MM.1S (cell line): ENCODE measurements at regions not wholly inside any gene's neighbourhood (a gene's known extent, or its start where the extent isn't known, plus 50 kb on each side); places are given as distances from the start of the nearest gene placed in this dataset.

Source experiments
- CTCF ChIP-seq: fragments of 300-600 bp; sonication (generic); IDR thresholded peaks from 2 replicates; pipeline ENCODE4 v1.5.1; 2016; ENCODE audit warnings: antibody characterized with exemption, low read length, mixed read lengths
- EZH2 ChIP-seq: fragments of 300-600 bp; sonication (generic); optimal IDR thresholded peaks from 2 replicates; pipeline ENCODE3; 2017; ENCODE audit warnings: low read depth, mild to moderate bottlenecking, antibody characterized with exemption, low read length, mixed read lengths
- EZH2phosphoT487 ChIP-seq: fragments of 300-600 bp; sonication (generic); IDR thresholded peaks from 2 replicates; pipeline ENCODE4 v1.6.1; 2018; ENCODE audit warnings: antibody characterized with exemption, low read length

DNA sequence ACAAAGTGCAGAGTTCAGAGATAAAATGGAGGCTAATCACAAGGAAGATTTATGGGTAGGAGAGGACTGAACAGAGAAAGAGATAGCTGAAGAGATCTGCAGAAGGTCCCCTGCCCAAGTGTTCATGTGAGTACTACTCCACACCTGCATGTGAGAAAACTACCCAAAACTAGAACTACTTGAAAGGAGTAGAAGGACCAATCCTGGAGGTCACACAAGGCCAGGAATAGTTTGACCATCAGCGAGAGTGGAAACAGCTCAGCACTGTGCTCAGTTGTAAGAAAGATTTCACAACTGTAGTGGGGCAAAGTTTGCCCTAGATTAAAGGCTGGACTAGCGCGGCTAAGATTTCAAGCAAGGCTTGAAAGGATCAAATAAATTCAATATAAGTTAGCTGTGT is 422.7 kb upstream of the LCORL start:
- TF ChIP-seq CTCF = no peak
- TF ChIP-seq EZH2 = no peak
- TF ChIP-seq EZH2phosphoT487 = no peak
